NCI-H524 (cell line): ENCODE measurements at regions not wholly inside any gene's neighbourhood (a gene's known extent, or its start where the extent isn't known, plus 50 kb on each side); places are given as distances from the start of the nearest gene placed in this dataset.
"Not testable (repeated sequence)": the region's sequence is repeated elsewhere in the genome, so short reads cannot be mapped to it uniquely, and the experiment has no call there.

ENCODE experiments used
- DNase-seq, 2 experiments: peaks; one replicate each; lab custom pipeline; 2025; lab: John Stamatoyannopoulos, UW

- DNase-seq: peak; percentile 26 to 66
Observed at GRCh38 chr5:1652873-1653697, 129.3 kb upstream of the LPCAT1 start.

DNA sequence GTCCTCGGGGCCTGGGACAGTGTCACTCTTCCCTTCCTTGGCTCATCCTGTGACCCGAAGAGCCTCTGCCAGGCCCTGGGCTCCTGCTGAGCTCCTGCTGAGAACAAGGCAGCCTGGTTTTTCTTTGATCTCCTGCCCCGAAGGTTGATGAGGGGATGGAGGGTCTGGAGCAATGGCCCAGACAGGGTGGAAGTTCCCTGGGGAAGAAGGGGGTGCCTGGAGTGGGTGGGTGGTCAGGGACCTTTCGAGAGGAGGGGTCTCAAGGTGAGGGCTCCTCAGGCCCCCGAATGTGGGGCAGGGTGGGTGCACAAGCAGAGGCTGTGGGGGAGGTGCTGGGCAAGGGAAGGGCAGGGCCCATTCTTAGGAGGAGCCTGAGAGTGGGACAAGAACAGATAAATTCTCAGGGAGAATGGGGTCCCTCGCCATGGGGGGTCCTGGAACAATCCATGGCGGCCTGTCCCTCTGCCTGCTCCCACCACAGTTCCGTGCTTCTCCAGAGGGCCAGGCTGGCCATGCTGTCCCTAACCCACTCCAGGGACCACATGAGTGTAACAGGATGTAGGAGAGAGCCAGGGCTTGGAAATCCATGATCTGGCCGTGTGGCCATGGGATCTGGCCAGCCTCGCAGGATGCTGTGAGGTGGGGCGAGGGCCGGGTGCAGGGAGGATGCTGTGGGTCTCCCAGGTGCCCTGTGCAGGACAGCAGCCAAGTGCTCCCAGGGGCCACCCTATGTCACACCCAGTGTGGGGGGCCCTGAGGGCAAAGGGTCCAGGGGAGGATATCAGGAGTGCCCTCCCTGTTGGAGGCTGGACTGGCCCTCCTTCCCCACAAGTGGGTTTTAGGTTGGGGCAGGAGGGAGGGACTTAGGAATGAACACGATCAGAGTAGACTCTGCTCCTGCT lies 128.5 kb upstream of the LPCAT1 start:
- DNase-seq: no peak

DNA sequence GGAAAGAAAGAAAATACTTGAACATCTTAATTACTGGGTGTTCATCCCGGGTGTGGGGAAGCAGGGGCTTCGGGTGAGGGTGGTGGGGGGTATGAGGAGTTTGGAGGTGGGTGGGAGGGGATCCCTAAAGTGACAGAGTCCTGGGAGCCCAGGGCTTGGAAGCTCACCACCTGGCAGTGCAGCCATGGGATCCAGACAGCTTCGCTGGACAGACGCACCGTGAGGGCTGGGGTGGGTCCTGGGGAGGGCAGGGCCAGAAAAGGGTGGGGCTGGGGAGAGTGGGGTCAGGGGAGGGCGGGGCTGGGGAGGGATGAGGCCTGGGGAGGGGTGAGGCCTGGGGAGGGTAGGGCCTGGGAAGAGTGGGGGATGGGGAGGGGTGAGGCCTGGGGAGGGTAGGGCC lies 127.5 kb upstream of the LPCAT1 start:
- no peak for DNase-seq

GRCh38 chr5:1649554-1649953 lies 125.8 kb upstream of the LPCAT1 start:
- no peak for DNase-seq

GRCh38 chr5:1648806-1649205 lies 125.0 kb upstream of the LPCAT1 start:
- DNase-seq: no peak

DNA sequence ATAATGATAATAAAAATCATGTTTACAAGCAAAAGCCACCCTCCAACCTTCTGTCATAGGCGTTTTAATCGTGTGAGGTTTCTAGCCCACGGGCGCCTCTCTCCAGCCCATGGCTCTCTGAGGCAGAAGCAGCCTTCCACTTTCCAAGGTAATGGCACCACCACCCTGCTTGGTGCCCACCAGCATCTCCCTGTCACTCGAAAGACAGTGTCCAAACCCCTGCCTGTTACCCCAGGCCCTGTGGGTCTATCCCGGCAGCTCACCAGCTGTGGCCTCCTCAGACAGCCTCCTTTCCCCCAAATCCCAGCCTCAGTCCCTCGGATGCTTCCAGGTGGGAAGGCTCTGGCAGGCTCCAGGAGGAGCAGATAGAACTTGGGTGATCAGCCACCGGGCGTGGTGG lies 123.8 kb upstream of the LPCAT1 start:
- DNase-seq: no peak

GRCh38 chr5:1644810-1645571 lies 121.2 kb upstream of the LPCAT1 start:
- peak; percentile 70 to 89 for DNase-seq

- not testable (repeated sequence) for DNase-seq
Observed at GRCh38 chr5:1644393-1644809, 120.6 kb upstream of the LPCAT1 start.

DNA sequence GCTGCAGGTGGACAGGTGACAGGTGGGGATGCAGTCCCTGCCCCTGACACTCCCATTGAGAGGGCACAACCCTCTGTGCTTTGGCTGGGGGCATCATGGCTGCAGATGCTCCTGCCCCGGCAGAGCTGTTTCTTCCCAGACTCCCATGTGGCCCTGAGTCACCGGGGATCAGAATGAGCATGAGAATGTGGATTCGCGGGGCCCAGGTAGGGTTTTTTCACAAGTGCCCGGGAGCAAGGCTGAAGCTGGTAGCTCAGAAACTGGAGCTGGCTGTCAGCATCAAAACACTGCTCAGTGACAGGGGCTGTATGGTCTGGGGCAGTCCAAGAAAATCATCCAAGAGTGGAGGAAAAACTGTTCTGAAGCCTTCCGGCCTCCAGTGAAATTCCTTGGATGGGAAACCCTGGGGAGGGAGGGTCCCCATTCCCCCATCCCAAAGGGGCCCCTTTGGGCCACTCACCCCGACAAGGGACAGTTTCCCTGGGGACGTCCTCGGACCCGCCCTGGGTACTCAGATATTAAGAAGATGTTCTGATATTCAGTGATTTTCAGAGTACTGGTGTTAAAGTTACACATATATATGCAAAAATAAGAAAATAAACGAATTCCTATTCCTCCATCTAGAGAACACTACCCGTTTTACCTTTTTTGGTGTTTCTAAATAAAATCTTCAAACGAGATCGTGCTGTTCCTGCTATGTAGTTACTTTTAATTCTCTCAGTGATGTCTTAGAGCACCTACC lies 120.1 kb upstream of the LPCAT1 start:
- DNase-seq: peak in 1 of 2 experiments; percentile 18

DNA sequence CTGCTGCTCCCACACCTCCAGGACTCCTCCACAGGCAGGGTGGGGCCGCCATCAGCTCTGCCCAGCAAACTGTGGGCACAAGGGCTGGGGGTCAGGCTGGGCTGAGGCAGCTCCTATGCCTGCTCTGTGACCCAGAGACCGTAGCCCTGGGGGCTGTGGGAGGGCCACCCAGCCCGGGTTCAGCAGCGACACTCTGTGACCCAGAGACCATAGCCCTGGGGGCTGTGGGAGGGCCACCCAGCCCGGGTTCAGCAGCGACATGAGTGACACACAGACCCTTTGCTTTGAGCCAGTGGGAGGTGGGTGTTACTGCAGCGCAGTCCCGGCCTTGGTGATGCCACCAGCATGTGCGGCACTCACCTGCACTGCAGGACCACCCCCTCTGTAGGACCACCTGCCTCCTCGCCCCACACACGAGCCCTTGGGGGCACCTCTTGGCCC lies 118.9 kb upstream of the LPCAT1 start:
- DNase-seq: no peak

DNA sequence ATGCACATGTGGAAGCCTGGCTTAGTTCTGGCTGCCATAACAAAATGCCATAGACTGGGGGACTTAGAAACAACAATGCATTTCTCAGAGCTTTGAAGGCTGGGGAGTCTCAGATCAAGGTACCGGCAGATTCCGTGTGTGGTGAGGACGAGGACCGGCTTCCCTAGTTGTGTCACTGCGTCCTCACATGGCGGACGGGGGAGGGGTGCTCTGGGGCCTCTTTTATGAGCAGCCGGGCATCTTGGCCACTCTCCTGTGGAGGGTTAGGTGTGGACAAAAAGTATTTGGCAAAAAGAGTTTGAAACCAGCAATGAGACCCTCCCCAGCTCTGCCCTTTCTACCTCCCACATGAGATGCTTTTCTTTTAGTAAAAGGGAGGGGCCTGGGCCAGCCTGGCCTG lies 118.5 kb upstream of the LPCAT1 start:
- no peak for DNase-seq

- peak; percentile 89 to 96 for DNase-seq
Observed at GRCh38 chr5:1641560-1642166, 117.9 kb upstream of the LPCAT1 start.

DNA sequence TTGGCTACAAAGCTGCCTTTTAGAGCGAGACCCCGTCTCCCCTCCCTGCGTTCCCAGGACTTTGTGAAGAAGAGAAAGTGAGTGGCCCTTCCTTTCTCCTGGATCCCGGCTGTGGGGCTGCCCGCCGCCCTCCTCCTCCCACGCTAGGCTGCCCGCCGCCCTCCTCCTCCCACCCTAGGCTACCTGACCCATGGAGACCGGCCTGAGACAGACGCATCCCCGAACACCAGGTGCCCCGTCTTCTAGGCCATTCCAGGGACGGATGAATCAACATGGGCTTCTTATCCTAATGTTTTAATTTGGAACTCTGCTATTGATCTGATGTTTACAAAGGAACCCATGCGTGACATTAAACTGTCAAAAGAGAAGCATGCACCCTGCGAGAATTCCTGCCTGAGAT lies 117.3 kb upstream of the LPCAT1 start:
- DNase-seq: no peak

- DNase-seq: no peak
Observed at GRCh38 chr5:1640421-1640881, 116.7 kb upstream of the LPCAT1 start.

GRCh38 chr5:1639757-1640156 lies 116.0 kb upstream of the LPCAT1 start:
- no peak for DNase-seq

- no peak for DNase-seq
Observed at GRCh38 chr5:1638658-1639400, 115.1 kb upstream of the LPCAT1 start.

- no peak for DNase-seq
Observed at GRCh38 chr5:1637639-1638481, 114.1 kb upstream of the LPCAT1 start.

DNA sequence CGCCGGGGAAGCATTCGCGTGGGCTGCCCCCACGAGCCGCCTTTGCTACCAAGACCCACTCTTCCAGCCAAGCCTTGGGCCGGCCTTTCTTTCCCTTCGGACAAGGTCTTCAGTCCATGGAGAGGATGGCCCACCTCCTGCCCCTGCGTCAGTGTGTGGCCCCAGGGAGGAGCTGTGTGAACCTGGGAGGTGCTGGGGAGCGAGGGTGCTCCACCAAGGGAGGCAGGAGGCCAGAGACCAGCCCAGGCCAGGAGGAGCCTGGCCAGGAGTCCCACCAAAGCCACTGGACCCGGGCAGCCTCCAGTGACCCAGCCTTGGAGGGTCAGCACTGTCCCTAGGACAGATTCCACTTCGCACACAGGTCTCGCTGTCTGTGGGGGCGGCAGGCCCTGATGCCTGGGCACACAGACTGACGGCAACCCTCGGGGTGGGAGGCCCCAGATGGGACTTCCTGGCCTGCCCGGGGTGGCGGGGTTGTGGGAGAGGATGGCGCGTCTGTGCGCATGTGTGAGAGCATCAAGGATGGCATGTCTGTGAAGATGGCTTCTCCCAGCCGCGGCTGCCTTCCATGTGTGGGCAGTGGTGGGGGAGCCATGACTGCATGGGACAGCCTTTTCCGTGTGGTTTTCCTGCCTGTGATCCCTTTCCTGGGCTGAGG lies 113.3 kb upstream of the LPCAT1 start:
- DNase-seq: no peak
